Right atrium auricular region (tissue), 2 donors: ENCODE measurements at regions not wholly inside any gene's neighbourhood (a gene's known extent, or its start where the extent isn't known, plus 50 kb on each side); places are given as distances from the start of the nearest gene placed in this dataset.
"Not testable (repeated sequence)": the region's sequence is repeated elsewhere in the genome, so short reads cannot be mapped to it uniquely, and the experiment has no call there.

ENCODE experiments used
- DNase-seq: peaks from one replicate; pipeline ENCODE4 v3.0.0-alpha.2; 2019; ENCODE audit warnings: low spot score
- H3K27ac ChIP-seq, 2 donors: fragments of 200-600 bp; sonication (generic); 1 replicate in 1 of 2; 2 replicates in 1 of 2; pipeline ENCODE4 v1.5.1; 2016 to 2019
- H3K27me3 ChIP-seq, 2 donors: fragments of 200-600 bp; sonication (generic); one replicate each; pipeline versions ENCODE4 v1.5.1 to v1.6.0; 2017 to 2019
- H3K36me3 ChIP-seq: fragments of 200-600 bp; sonication (generic); one replicate; pipeline ENCODE4 v1.5.1; 2016
- H3K4me1 ChIP-seq, 2 donors: fragments of 200-600 bp; sonication (generic); one replicate each; pipeline versions ENCODE4 v1.5.1 to v1.6.0; 2017 to 2019
- H3K4me3 ChIP-seq, 2 donors: fragments of 200-600 bp; sonication (generic); 1 replicate in 1 of 2; 2 replicates in 1 of 2; pipeline ENCODE4 v1.5.1; 2017 to 2019; ENCODE audit warnings: mild to moderate bottlenecking in 1 of 2, moderate library complexity in 1 of 2
- H3K9me3 ChIP-seq, 2 donors: fragments of 200-600 bp; sonication (generic); one replicate each; pipeline ENCODE4 v1.5.1; 2019
- TF ChIP-seq, protein P1 (sequence below), 2 donors: fragments of 200-600 bp; sonication (generic); IDR thresholded peaks; one replicate each; pipeline ENCODE4 v1.5.1; 2019; ENCODE audit warnings: antibody characterized with exemption in 2 of 2

GRCh38 chr3:118137778-118138177, 896.9 kb downstream of the IGSF11 start:
- TF ChIP-seq, protein P1, sequence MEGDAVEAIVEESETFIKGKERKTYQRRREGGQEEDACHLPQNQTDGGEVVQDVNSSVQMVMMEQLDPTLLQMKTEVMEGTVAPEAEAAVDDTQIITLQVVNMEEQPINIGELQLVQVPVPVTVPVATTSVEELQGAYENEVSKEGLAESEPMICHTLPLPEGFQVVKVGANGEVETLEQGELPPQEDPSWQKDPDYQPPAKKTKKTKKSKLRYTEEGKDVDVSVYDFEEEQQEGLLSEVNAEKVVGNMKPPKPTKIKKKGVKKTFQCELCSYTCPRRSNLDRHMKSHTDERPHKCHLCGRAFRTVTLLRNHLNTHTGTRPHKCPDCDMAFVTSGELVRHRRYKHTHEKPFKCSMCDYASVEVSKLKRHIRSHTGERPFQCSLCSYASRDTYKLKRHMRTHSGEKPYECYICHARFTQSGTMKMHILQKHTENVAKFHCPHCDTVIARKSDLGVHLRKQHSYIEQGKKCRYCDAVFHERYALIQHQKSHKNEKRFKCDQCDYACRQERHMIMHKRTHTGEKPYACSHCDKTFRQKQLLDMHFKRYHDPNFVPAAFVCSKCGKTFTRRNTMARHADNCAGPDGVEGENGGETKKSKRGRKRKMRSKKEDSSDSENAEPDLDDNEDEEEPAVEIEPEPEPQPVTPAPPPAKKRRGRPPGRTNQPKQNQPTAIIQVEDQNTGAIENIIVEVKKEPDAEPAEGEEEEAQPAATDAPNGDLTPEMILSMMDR (IDR thresholded peaks at IDR 0.05): no peak
- Histone ChIP-seq H3K27ac (no peak overlapping the region), H3K4me3 (no peak overlapping the region), H3K36me3 (no peaks in the 10 kb centered on the region), H3K4me1 (no peaks in the 10 kb centered on the region), H3K9me3 (peaks cover 0 to 14% of the 10 kb centered on the region in 2 donors), H3K27me3 (no peaks in the 10 kb centered on the region)
- no peak for DNase-seq

- H3K4me1 ChIP-seq: no peaks in the 10 kb centered on the region
- TF ChIP-seq, protein P1 (IDR thresholded peaks at IDR 0.05): no peak
- H3K9me3 ChIP-seq: peaks cover 0 to under 1% of the 10 kb centered on the region in 2 donors
- no peak for DNase-seq
- H3K27me3 ChIP-seq: no peaks in the 10 kb centered on the region
- no peak overlapping the region for H3K27ac ChIP-seq
- no peaks in the 10 kb centered on the region for H3K36me3 ChIP-seq
- H3K4me3 ChIP-seq: no peak overlapping the region
Observed at GRCh38 chr3:118144919-118145318, 889.7 kb downstream of the IGSF11 start.

DNA sequence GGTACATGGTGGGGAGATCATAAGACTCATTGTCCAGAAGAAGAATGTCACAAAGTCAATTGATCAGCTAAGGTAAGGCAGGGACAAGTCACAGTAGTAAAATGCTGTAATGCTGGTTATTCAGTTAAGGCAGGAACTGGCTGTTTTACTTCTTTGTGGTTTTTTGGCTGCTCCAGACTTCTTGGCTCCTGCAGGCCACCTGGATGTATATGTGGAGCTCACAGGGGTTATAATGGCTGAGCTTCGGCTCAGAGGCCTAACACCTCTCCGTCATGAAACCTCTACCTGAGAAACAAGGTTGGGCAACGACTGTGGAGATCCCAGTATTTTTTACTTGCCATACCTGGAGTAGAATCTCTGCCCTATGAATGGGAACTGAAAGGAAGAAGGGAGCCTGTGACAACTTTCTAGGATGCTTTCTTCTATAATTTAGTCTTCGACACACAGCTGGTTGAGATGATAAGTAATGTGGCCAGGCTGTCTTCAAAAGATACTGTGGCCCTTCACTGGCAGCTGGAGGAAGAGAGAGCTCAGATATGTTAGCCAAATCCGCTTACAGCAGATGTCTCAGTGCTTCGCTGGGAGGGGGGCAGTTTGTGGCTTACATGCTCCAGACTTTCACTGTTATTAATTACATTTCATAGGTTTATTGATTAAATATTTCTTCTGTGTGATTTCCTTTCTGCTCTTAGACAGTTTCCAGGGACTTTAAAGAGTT, 887.8 kb downstream of the IGSF11 start:
- Histone ChIP-seq H3K9me3 (peaks cover 0 to 13% of the 10 kb centered on the region in 2 donors), H3K4me1 (no peaks in the 10 kb centered on the region), H3K4me3 (no peak overlapping the region), H3K36me3 (no peaks in the 10 kb centered on the region), H3K27ac (no peak overlapping the region), H3K27me3 (no peaks in the 10 kb centered on the region)
- no peak for DNase-seq
- TF ChIP-seq, protein P1 (IDR thresholded peaks at IDR 0.05): no peak

DNA sequence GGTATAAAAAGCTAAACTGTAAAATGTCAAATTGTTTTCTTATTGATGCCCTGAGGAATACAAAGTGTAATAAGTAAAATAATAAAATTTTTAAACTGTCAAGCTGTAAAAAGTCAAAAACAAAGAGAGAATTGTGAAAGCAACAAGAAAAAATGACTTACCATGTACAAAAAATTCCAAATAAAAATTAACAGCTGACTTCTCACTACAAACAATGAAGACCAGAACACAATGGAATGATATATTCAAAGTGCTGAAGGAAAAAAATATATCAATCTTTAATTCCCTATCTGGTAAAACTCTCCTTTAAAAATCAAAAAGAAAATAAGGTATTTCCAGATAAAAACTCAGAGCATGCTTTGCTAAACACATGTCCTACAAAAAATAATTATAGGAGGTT, 883.5 kb downstream of the IGSF11 start:
- Histone ChIP-seq H3K27ac (no peak overlapping the region), H3K36me3 (no peaks in the 10 kb centered on the region), H3K4me3 (no peak overlapping the region), H3K27me3 (no peaks in the 10 kb centered on the region), H3K9me3 (peaks cover 0 to 13% of the 10 kb centered on the region in 2 donors), H3K4me1 (no peaks in the 10 kb centered on the region)
- no peak for DNase-seq
- TF ChIP-seq, protein P1 (IDR thresholded peaks at IDR 0.05): no peak

DNA sequence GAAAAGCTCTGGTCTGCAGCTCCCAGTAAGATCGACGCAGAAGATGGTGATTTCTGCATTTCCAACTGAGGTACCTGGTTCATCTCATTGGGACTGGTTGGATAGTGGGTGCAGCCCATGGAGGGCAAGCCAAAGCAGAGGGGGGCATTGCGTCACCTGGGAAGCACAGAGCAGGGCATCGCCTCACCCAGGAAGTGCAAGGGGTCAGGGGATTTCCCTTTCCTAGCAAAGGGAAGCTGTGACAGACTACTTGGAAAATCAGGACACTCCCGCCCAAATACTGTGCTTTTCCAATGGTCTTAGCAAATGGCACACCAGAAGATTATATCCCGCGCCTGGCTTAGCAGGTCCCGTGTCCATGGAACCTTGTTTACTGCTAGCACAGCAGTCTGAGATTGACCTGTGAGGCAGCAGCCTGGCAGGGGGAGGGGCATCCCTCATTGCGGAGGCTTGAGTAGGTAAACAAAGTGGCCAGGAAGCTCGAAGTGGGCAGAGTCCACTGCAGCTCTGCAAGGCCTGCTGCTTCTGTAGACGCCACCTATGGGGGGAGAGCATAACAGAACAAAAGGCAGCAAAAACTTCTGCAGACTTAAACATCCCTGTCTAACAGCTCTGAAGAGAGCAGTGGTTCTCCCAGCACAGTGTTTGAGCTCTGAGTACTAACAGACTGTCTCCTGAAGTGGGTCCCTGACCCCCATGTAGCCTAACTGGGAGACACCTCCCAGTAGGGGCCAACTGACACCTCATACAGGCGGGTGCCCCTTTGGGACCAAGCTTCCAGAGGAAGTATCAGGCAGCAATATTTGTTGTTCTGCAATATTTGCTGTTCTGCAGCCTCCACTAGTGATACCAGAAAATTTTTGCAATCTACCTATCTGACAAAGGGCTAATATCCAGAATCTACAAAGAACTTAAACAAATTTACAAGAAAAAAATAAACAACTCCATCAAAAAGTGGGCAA, 871.7 kb downstream of the IGSF11 start:
- not testable (repeated sequence) for H3K27me3 ChIP-seq, DNase-seq, H3K4me3 ChIP-seq, H3K9me3 ChIP-seq, H3K27ac ChIP-seq, H3K4me1 ChIP-seq, H3K36me3 ChIP-seq

DNA sequence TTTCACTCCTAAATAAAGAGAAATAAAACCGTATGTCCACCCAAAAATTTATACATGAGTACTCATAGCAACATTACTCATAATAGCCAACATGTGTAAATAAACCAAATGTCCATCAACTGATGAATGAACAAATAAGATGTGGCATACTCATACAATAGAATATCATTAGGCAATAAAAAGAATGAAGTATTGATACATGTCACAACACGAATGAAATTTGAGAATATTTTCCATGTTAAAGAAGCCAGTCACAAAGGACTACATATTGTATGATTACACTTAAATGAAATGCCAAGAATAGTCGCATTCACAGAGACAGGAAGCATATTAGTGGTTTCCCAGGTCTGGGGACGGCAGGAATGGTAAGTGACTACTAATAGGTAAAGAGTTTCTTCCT, 869.2 kb downstream of the IGSF11 start:
- DNase-seq: no peak
- H3K27ac ChIP-seq: no peak overlapping the region
- no peaks in the 10 kb centered on the region for H3K27me3 ChIP-seq
- H3K4me3 ChIP-seq: no peak overlapping the region
- no peaks in the 10 kb centered on the region for H3K4me1 ChIP-seq
- no peaks in the 10 kb centered on the region for H3K36me3 ChIP-seq
- no peaks in the 10 kb centered on the region for H3K9me3 ChIP-seq
- TF ChIP-seq, protein P1 (IDR thresholded peaks at IDR 0.05): no peak
